ENCODE measurements at regions not wholly inside any gene's neighbourhood (a gene's known extent, or its start where the extent isn't known, plus 50 kb on each side); places are given as distances from the start of the nearest gene placed in this dataset.

GRCh38 chr1:34359411-34359810 lies 182.7 kb downstream of the C1orf94 start:
- no peak overlapping the region for H3K27ac ChIP-seq (ENCODE audit: low read length)
- H3K27me3 ChIP-seq (ENCODE audit: low read length) = no peaks in the 10 kb centered on the region
- DNase-seq = no peak
- H3K79me2 ChIP-seq (ENCODE audit: low read length) = no peaks in the 10 kb centered on the region
- H3K4me3 ChIP-seq (ENCODE audit: low read length) = no peak overlapping the region
- no peaks in the 10 kb centered on the region for H3K9me3 ChIP-seq (ENCODE audit: low read length)
- H3K4me1 ChIP-seq (ENCODE audit: low read length) = no peaks in the 10 kb centered on the region
- H2AFZ ChIP-seq (ENCODE audit: low read length) = no peak overlapping the region
- H3K36me3 ChIP-seq (ENCODE audit: insufficient read depth, low read length) = no peaks in the 10 kb centered on the region
- no peak overlapping the region for H3K9ac ChIP-seq (ENCODE audit: low read length)
- H4K20me1 ChIP-seq (ENCODE audit: insufficient read depth, low read depth, low read length) = no peaks in the 10 kb centered on the region
- H3K9me2 ChIP-seq (replicated peaks; ENCODE audit: insufficient read depth, low read length) = no peaks in the 10 kb centered on the region
- H3K4me2 ChIP-seq (ENCODE audit: low read depth, low read length, poor library complexity, severe bottlenecking) = no peak overlapping the region

DNA sequence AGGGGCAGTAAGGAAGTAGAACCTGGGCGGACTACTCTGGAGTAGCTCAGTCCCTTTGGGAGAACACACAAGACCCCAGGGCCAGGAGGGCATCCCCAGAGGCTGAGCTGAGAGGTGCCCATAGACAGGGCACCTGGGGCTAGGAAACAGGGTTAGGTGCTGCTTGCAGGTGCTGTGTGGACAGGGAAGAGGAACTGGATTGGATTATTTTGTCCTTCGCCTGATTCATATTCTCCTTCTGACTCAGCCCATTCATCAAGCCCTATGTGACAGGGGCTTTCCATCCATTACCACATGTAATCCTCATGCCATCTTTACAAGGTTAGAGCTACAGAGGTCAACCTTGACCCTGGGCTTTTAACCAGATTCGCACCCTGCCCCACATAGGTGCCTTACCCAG lies 183.9 kb downstream of the C1orf94 start:
- Histone ChIP-seq H3K4me2 (ENCODE audit: low read depth, low read length, poor library complexity, severe bottlenecking) (no peak overlapping the region), H3K27ac (ENCODE audit: low read length) (no peak overlapping the region)

GRCh38 chr1:34361121-34361520 lies 184.4 kb downstream of the C1orf94 start:
- no peaks in the 10 kb centered on the region for H3K9me3 ChIP-seq (ENCODE audit: low read length)

More for the DNA sequence above, 183.9 kb downstream of the C1orf94 start:
- Histone ChIP-seq H3K79me2 (ENCODE audit: low read length) (no peaks in the 10 kb centered on the region), H4K20me1 (ENCODE audit: insufficient read depth, low read depth, low read length) (no peaks in the 10 kb centered on the region), H3K9me2 (replicated peaks; ENCODE audit: insufficient read depth, low read length) (no peaks in the 10 kb centered on the region), H3K4me3 (ENCODE audit: low read length) (no peak overlapping the region), H3K36me3 (ENCODE audit: insufficient read depth, low read length) (no peaks in the 10 kb centered on the region), H3K9ac (ENCODE audit: low read length) (no peak overlapping the region), H3K9me3 (ENCODE audit: low read length) (no peaks in the 10 kb centered on the region), H2AFZ (ENCODE audit: low read length) (no peak overlapping the region), H3K27me3 (ENCODE audit: low read length) (no peaks in the 10 kb centered on the region), H3K4me1 (ENCODE audit: low read length) (no peaks in the 10 kb centered on the region)
- no peak for DNase-seq

DNA sequence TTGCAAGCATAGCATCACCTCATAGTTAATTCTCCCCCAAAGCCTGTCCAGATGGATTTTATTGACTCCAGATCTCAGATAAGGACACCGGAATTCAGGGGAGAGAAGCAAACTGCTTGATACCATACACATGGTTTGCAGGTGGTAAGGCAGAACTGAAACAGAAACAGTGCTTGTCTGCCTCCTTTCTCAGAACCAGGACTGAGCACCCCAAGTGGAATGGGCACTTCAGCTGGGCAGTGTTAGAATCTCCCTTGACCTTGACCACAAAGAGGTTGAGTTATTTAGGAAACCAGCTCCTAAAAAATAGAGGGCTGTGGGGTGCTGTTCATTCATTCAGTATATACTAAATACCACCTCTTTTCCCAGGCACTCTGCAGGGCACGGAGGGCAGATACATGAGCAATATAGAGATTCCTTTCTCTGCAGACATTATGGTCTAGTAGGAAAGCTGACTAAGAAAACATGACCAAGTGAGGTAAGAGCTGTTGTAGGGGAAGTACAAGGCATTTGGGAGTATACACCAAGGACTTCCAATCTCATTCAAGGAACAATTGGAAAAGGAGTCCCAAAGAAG lies 185.2 kb downstream of the C1orf94 start:
- H3K4me2 ChIP-seq (ENCODE audit: low read depth, low read length, poor library complexity, severe bottlenecking) = no peak overlapping the region
- H3K4me3 ChIP-seq (ENCODE audit: low read length) = no peak overlapping the region
- H2AFZ ChIP-seq (ENCODE audit: low read length) = no peak overlapping the region
- no peaks in the 10 kb centered on the region for H3K9me3 ChIP-seq (ENCODE audit: low read length)
- H4K20me1 ChIP-seq (ENCODE audit: insufficient read depth, low read depth, low read length) = no peaks in the 10 kb centered on the region
- no peaks in the 10 kb centered on the region for H3K27me3 ChIP-seq (ENCODE audit: low read length)
- no peaks in the 10 kb centered on the region for H3K4me1 ChIP-seq (ENCODE audit: low read length)
- H3K79me2 ChIP-seq (ENCODE audit: low read length) = no peaks in the 10 kb centered on the region
- H3K9me2 ChIP-seq (replicated peaks; ENCODE audit: insufficient read depth, low read length) = no peaks in the 10 kb centered on the region
- H3K36me3 ChIP-seq (ENCODE audit: insufficient read depth, low read length) = no peaks in the 10 kb centered on the region
- no peak overlapping the region for H3K9ac ChIP-seq (ENCODE audit: low read length)
- H3K27ac ChIP-seq (ENCODE audit: low read length) = no peak overlapping the region
- no peak for DNase-seq

More at GRCh38 chr1:34361121-34361520, 184.4 kb downstream of the C1orf94 start:
- no peaks in the 10 kb centered on the region for H3K27me3 ChIP-seq (ENCODE audit: low read length)
- H3K4me3 ChIP-seq (ENCODE audit: low read length) = no peak overlapping the region
- no peaks in the 10 kb centered on the region for H4K20me1 ChIP-seq (ENCODE audit: insufficient read depth, low read depth, low read length)
- H3K4me2 ChIP-seq (ENCODE audit: low read depth, low read length, poor library complexity, severe bottlenecking) = no peak overlapping the region
- no peaks in the 10 kb centered on the region for H3K9me2 ChIP-seq (replicated peaks; ENCODE audit: insufficient read depth, low read length)
- H3K27ac ChIP-seq (ENCODE audit: low read length) = no peak overlapping the region
- no peak overlapping the region for H2AFZ ChIP-seq (ENCODE audit: low read length)
- no peak for DNase-seq
- no peaks in the 10 kb centered on the region for H3K79me2 ChIP-seq (ENCODE audit: low read length)
- H3K36me3 ChIP-seq (ENCODE audit: insufficient read depth, low read length) = no peaks in the 10 kb centered on the region
- no peak overlapping the region for H3K9ac ChIP-seq (ENCODE audit: low read length)
- no peaks in the 10 kb centered on the region for H3K4me1 ChIP-seq (ENCODE audit: low read length)

DNA sequence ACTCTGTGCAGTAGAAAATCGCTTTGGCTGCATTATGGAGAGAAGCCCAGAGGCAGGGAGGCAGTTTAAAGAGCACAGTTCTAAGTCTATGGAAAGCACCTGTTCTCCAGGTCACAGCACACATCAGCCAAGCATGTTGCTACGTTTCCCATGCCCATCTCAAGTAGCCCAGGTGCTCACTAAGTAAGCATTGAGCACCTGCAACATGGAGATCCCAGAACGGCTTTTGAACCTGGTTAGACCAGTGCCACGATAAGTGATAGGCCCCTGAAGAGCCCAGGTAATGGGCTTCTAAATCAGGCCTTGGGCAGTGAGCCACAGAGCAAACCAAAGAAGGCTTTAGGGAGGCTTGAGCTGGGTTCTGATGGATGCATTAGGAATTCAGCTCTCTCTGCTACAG lies 186.2 kb downstream of the C1orf94 start:
- H3K27me3 ChIP-seq (ENCODE audit: low read length) = no peaks in the 10 kb centered on the region
- H3K4me3 ChIP-seq (ENCODE audit: low read length) = no peak overlapping the region
- DNase-seq = no peak
- H3K9me3 ChIP-seq (ENCODE audit: low read length) = no peaks in the 10 kb centered on the region
- no peaks in the 10 kb centered on the region for H3K9me2 ChIP-seq (replicated peaks; ENCODE audit: insufficient read depth, low read length)
- H4K20me1 ChIP-seq (ENCODE audit: insufficient read depth, low read depth, low read length) = no peaks in the 10 kb centered on the region
- H3K4me1 ChIP-seq (ENCODE audit: low read length) = no peaks in the 10 kb centered on the region
- H2AFZ ChIP-seq (ENCODE audit: low read length) = no peak overlapping the region
- H3K36me3 ChIP-seq (ENCODE audit: insufficient read depth, low read length) = no peaks in the 10 kb centered on the region
- no peak overlapping the region for H3K4me2 ChIP-seq (ENCODE audit: low read depth, low read length, poor library complexity, severe bottlenecking)
- no peaks in the 10 kb centered on the region for H3K79me2 ChIP-seq (ENCODE audit: low read length)
- no peak overlapping the region for H3K27ac ChIP-seq (ENCODE audit: low read length)
- no peak overlapping the region for H3K9ac ChIP-seq (ENCODE audit: low read length)

DNA sequence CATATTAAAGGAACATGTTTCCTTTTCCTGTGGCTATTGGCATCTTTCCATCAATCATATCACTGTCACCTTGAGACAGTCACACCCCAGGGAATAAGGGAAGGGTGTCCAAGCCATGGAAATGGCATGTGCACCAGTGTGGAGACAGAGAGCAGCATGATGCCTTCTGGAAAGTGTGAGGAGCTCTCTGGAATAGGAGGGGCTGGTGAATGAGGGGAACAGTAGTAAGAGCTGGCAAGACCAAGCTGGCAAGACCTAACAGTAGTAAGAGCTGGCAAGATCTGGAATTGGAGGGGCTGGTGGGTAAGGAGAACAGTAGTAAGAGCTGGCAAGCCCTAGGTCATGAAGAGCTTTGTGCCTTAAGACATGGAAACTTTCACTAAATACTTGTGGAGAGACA lies 186.7 kb downstream of the C1orf94 start:
- no peak for DNase-seq
- Histone ChIP-seq H3K36me3 (ENCODE audit: insufficient read depth, low read length) (no peaks in the 10 kb centered on the region), H3K4me3 (ENCODE audit: low read length) (no peak overlapping the region), H3K9me3 (ENCODE audit: low read length) (no peaks in the 10 kb centered on the region), H3K9ac (ENCODE audit: low read length) (no peak overlapping the region), H2AFZ (ENCODE audit: low read length) (no peak overlapping the region), H3K9me2 (replicated peaks; ENCODE audit: insufficient read depth, low read length) (no peaks in the 10 kb centered on the region), H3K27me3 (ENCODE audit: low read length) (no peaks in the 10 kb centered on the region), H3K79me2 (ENCODE audit: low read length) (no peaks in the 10 kb centered on the region), H3K27ac (ENCODE audit: low read length) (no peak overlapping the region), H4K20me1 (ENCODE audit: insufficient read depth, low read depth, low read length) (no peaks in the 10 kb centered on the region), H3K4me2 (ENCODE audit: low read depth, low read length, poor library complexity, severe bottlenecking) (no peak overlapping the region), H3K4me1 (ENCODE audit: low read length) (no peaks in the 10 kb centered on the region)

GRCh38 chr1:34363915-34364314 lies 187.2 kb downstream of the C1orf94 start:
- no peaks in the 10 kb centered on the region for H3K27me3 ChIP-seq (ENCODE audit: low read length)
- H3K79me2 ChIP-seq (ENCODE audit: low read length) = no peaks in the 10 kb centered on the region
- no peaks in the 10 kb centered on the region for H3K4me1 ChIP-seq (ENCODE audit: low read length)
- H3K9me3 ChIP-seq (ENCODE audit: low read length) = no peaks in the 10 kb centered on the region
- no peak overlapping the region for H2AFZ ChIP-seq (ENCODE audit: low read length)
- no peaks in the 10 kb centered on the region for H3K9me2 ChIP-seq (replicated peaks; ENCODE audit: insufficient read depth, low read length)
- no peak for DNase-seq
- H4K20me1 ChIP-seq (ENCODE audit: insufficient read depth, low read depth, low read length) = no peaks in the 10 kb centered on the region
- H3K9ac ChIP-seq (ENCODE audit: low read length) = no peak overlapping the region
- no peaks in the 10 kb centered on the region for H3K36me3 ChIP-seq (ENCODE audit: insufficient read depth, low read length)
- no peak overlapping the region for H3K27ac ChIP-seq (ENCODE audit: low read length)
- no peak overlapping the region for H3K4me3 ChIP-seq (ENCODE audit: low read length)
- H3K4me2 ChIP-seq (ENCODE audit: low read depth, low read length, poor library complexity, severe bottlenecking) = no peak overlapping the region

DNA sequence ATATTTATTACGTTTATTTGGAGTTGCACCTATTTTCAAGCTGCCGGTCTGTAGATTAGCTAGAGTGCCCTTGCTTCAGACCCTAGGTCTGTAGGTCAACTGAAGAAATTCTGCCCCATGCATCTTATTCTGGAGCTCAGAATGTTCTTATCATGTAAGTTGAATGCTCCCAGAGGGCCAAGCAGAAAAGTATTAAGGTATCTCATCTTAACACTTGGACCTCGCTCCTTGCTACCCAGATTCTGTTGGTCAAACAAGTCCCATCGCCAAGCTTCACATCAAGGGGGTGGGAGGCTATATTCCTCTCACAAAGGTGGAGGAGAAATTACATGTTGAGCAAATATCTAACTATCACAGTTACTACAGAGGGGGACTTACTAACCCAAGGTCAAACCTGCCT lies 187.7 kb downstream of the C1orf94 start:
- Histone ChIP-seq H3K79me2 (ENCODE audit: low read length) (no peaks in the 10 kb centered on the region), H2AFZ (ENCODE audit: low read length) (no peak overlapping the region), H3K9me3 (ENCODE audit: low read length) (no peaks in the 10 kb centered on the region), H4K20me1 (ENCODE audit: insufficient read depth, low read depth, low read length) (no peaks in the 10 kb centered on the region), H3K27me3 (ENCODE audit: low read length) (no peaks in the 10 kb centered on the region), H3K36me3 (ENCODE audit: insufficient read depth, low read length) (no peaks in the 10 kb centered on the region), H3K27ac (ENCODE audit: low read length) (no peak overlapping the region), H3K4me2 (ENCODE audit: low read depth, low read length, poor library complexity, severe bottlenecking) (no peak overlapping the region), H3K4me3 (ENCODE audit: low read length) (no peak overlapping the region), H3K9me2 (replicated peaks; ENCODE audit: insufficient read depth, low read length) (no peaks in the 10 kb centered on the region), H3K9ac (ENCODE audit: low read length) (no peak overlapping the region), H3K4me1 (ENCODE audit: low read length) (no peaks in the 10 kb centered on the region)
- no peak for DNase-seq

DNA sequence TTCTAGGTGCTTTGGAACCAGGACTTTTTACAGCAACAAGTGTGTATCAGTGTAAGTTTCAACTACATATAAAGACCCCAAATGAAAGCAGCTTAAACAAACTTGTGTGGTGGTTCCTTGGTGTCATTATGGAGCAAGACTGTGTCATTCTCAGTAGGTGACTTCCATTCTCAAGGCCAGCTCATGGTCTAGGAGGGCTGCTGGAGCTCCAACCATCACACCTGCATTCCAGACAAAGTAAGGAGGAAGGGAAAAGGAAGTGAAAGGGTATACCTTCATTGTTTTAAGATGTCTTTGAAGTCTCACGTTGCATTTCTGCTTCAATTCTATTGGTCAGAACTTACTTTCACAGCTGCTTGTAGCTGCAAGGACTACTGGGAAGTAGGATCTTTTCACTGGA lies 188.6 kb downstream of the C1orf94 start:
- no peaks in the 10 kb centered on the region for H3K79me2 ChIP-seq (ENCODE audit: low read length)
- no peak overlapping the region for H2AFZ ChIP-seq (ENCODE audit: low read length)
- H3K9ac ChIP-seq (ENCODE audit: low read length) = no peak overlapping the region
- H4K20me1 ChIP-seq (ENCODE audit: insufficient read depth, low read depth, low read length) = no peaks in the 10 kb centered on the region
- H3K36me3 ChIP-seq (ENCODE audit: insufficient read depth, low read length) = no peaks in the 10 kb centered on the region
- H3K4me3 ChIP-seq (ENCODE audit: low read length) = no peak overlapping the region
- H3K4me2 ChIP-seq (ENCODE audit: low read depth, low read length, poor library complexity, severe bottlenecking) = no peak overlapping the region
- H3K4me1 ChIP-seq (ENCODE audit: low read length) = no peaks in the 10 kb centered on the region
- no peaks in the 10 kb centered on the region for H3K27me3 ChIP-seq (ENCODE audit: low read length)
- H3K9me3 ChIP-seq (ENCODE audit: low read length) = no peaks in the 10 kb centered on the region
- DNase-seq = no peak
- no peaks in the 10 kb centered on the region for H3K9me2 ChIP-seq (replicated peaks; ENCODE audit: insufficient read depth, low read length)
- H3K27ac ChIP-seq (ENCODE audit: low read length) = no peak overlapping the region
